K562 (cell line): ENCODE measurements at regions not wholly inside any gene's neighbourhood (a gene's known extent, or its start where the extent isn't known, plus 50 kb on each side); places are given as distances from the start of the nearest gene placed in this dataset.

Experiments
- ARID1B ChIP-seq: fragments of 450-650 bp; IDR thresholded peaks from 2 replicates; pipeline ENCODE4 v1.6.1; 2016; ENCODE audit warnings: antibody characterized with exemption, mild to moderate bottlenecking, inconsistent platforms
- DPF2 ChIP-seq: fragments of 450-650 bp; IDR thresholded peaks from 2 replicates; pipeline ENCODE4 v1.6.1; 2016
- FOXA3 ChIP-seq, 2 experiments: fragments of 450-650 bp in 1 of 2; sonication (generic) in 1 of 2; formaldehyde crosslinking; IDR thresholded peaks in 1 of 2; conservative IDR thresholded peaks in 1 of 2; 2 replicates each; pipeline versions ENCODE4 v1.4.0 to v1.8.0; 2020 to 2022; ENCODE audit warnings: mild to moderate bottlenecking in 2 of 2, missing genetic modification reagents in 1 of 2
- KDM4B ChIP-seq, 2 experiments: fragments of 450-650 bp in 1 of 2; sonication (generic) in 1 of 2; IDR thresholded peaks; 2 replicates each; pipeline ENCODE4 v1.6.1; 2016 to 2017; ENCODE audit warnings: borderline replicate concordance in 2 of 2, antibody characterized with exemption in 1 of 2, low read depth in 1 of 2, mild to moderate bottlenecking in 1 of 2
- KLF13 ChIP-seq: fragments of 450-650 bp; IDR thresholded peaks from 2 replicates; pipeline ENCODE4 v1.6.1; 2016; ENCODE audit warnings: missing genetic modification characterization, low read depth, mild to moderate bottlenecking, missing compliant biosample characterization, moderate library complexity, borderline replicate concordance
- MCM2 ChIP-seq: fragments of 450-650 bp; IDR thresholded peaks from 2 replicates; pipeline ENCODE4 v1.6.1; 2017; ENCODE audit warnings: low read depth, mild to moderate bottlenecking
- NONO ChIP-seq, 2 experiments: fragments of 200-400 bp in 1 of 2; fragments of 450-650 bp in 1 of 2; formaldehyde crosslinking in 1 of 2; IDR thresholded peaks; 2 replicates each; pipeline ENCODE4 v1.6.1; 2017; ENCODE audit warnings: low read depth in 2 of 2, mild to moderate bottlenecking in 2 of 2, moderate library complexity in 2 of 2, low read length in 1 of 2
- OTX1 ChIP-seq: fragments of 450-650 bp; formaldehyde crosslinking; IDR thresholded peaks from 2 replicates; pipeline ENCODE4 v1.4.0; 2022; ENCODE audit warnings: mild to moderate bottlenecking
- POLR2AphosphoS5 ChIP-seq: IDR thresholded peaks from 2 replicates; pipeline ENCODE4 v1.6.1; 2011; ENCODE audit warnings: mild to moderate bottlenecking, low read depth, low read length, moderate library complexity; ENCODE audit not compliant: control insufficient read depth, insufficient read depth
- POLR2G ChIP-seq: fragments of 200-400 bp; formaldehyde crosslinking; IDR thresholded peaks from 2 replicates; pipeline ENCODE4 v1.6.1; 2017; ENCODE audit warnings: low read depth, mild to moderate bottlenecking, antibody characterized with exemption, low read length, moderate library complexity
- POU5F1 ChIP-seq: fragments of 150-350 bp; IDR thresholded peaks from 2 replicates; pipeline ENCODE4 v1.6.1; 2014; ENCODE audit warnings: borderline replicate concordance, low read length, low read depth, mild to moderate bottlenecking; ENCODE audit not compliant: partially characterized antibody
- RBBP5 ChIP-seq: fragments of 200-600 bp; sonication (generic); IDR thresholded peaks from 2 replicates; pipeline ENCODE4 v1.6.1; 2012; ENCODE audit warnings: borderline replicate concordance, mild to moderate bottlenecking, low read length, control low read depth, inconsistent platforms; ENCODE audit not compliant: insufficient read depth, poor library complexity, severe bottlenecking
- RBM22 ChIP-seq: fragments of 200-400 bp; formaldehyde crosslinking; IDR thresholded peaks from 2 replicates; pipeline ENCODE4 v1.6.1; 2018; ENCODE audit warnings: low read length, low read depth; ENCODE audit not compliant: poor library complexity, severe bottlenecking
- SAP30 ChIP-seq: fragments of 200-600 bp; sonication (generic); IDR thresholded peaks from 2 replicates; pipeline ENCODE4 v1.6.1; 2012; ENCODE audit warnings: borderline replicate concordance, low read depth, mild to moderate bottlenecking, moderate library complexity, low read length, control low read depth, inconsistent platforms; ENCODE audit not compliant: insufficient read depth, poor library complexity, severe bottlenecking
- SNIP1 ChIP-seq: fragments of 450-650 bp; IDR thresholded peaks from 2 replicates; pipeline ENCODE4 v1.7.1; 2017; ENCODE audit warnings: low read depth, mild to moderate bottlenecking
- ZFX ChIP-seq: sonication (generic); formaldehyde crosslinking; IDR thresholded peaks from 2 replicates; pipeline ENCODE4 v1.8.0; 2022; ENCODE audit warnings: mild to moderate bottlenecking, missing genetic modification reagents, moderate library complexity
- ZKSCAN8 ChIP-seq: fragments of 200-800 bp; sonication (Bioruptor generic); IDR thresholded peaks from 2 replicates; pipeline ENCODE4 v1.6.1; 2016; ENCODE audit warnings: missing genetic modification characterization, missing compliant biosample characterization
- ZNF3 ChIP-seq: fragments of 250-450 bp; sonication (Bioruptor Pico); IDR thresholded peaks from 2 replicates; pipeline ENCODE4 v1.5.0; 2021; ENCODE audit warnings: mild to moderate bottlenecking, moderate library complexity
- ZNF668 ChIP-seq: fragments of 250-450 bp; sonication (Bioruptor Pico); IDR thresholded peaks from 2 replicates; pipeline ENCODE4 v1.8.0; 2022; ENCODE audit warnings: mild to moderate bottlenecking, inconsistent platforms
- ZNF766 ChIP-seq: fragments of 200-800 bp; sonication (Bioruptor generic); conservative IDR thresholded peaks from 2 replicates; pipeline ENCODE4 v1.6.1; 2016; ENCODE audit warnings: missing genetic modification characterization, missing compliant biosample characterization
- TF ChIP-seq, protein P1 (sequence below), 2 experiments: fragments of 450-650 bp; conservative IDR thresholded peaks; 2 replicates each; pipeline ENCODE4 v1.6.1; 2017; ENCODE audit warnings: mild to moderate bottlenecking in 2 of 2, moderate library complexity in 2 of 2
- TF ChIP-seq, protein P2 (sequence below), 2 experiments: IDR thresholded peaks in 1 of 2; conservative IDR thresholded peaks in 1 of 2; 2 replicates each; pipeline ENCODE4 v1.6.1; 2016; ENCODE audit warnings: low read depth in 2 of 2, mild to moderate bottlenecking in 1 of 2, missing compliant biosample characterization in 1 of 2, missing genetic modification characterization in 1 of 2, moderate library complexity in 1 of 2
- TF ChIP-seq, protein P3 (sequence below): fragments of 250-450 bp; sonication (Bioruptor Pico); IDR thresholded peaks from 2 replicates; pipeline ENCODE4 v1.5.0; 2021

DNA sequence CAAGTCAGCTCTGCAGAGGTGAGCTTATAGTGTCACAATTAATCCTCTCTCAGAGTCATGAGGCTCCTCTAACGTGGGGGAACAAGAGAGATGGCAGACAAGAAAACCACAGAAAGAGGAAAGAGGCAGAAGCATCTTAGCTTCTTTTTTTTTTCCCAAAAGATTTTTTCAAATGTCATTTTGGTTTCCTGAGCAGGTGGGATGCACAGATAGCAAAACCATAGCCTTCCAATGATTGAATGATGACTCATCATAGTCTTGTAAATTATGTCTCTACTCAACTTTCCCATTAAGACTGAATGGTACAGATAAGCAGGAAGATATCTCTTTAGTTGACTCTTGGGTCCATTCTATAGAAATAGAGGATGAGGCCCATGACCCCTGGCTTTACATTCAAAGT, 162.8 kb upstream of the ZFHX3 start (continued):
- TF ChIP-seq KDM4B (IDR thresholded peaks at IDR 0.05; ENCODE audit: borderline replicate concordance in 2 of 2, low read depth in 1 of 2) (no peak), FOXA3 (CRISPR knock-in tag; conservative IDR thresholded peaks at IDR 0.05 in 1 of 2, IDR thresholded peaks at IDR 0.05 in 1 of 2) (no peak), SNIP1 (no peak), RBM22 (no peak), ZNF3 (no peak), DPF2 (peak; percentile 45; the same call in 1 of the 2 replicates), NONO (IDR thresholded peaks at IDR 0.05; ENCODE audit: low read depth in 2 of 2, low read length in 1 of 2) (no peak), RBBP5 (no peak), POU5F1 (no peak), OTX1 (CRISPR knock-in tag) (no peak), ZNF766 (CRISPR knock-in tag) (no peak), POLR2G (no peak), ZFX (no peak), KLF13 (tag) (no peak), POLR2AphosphoS5 (no peak), SAP30 (no peak), ZKSCAN8 (CRISPR knock-in tag) (no peak), MCM2 (no peak), ZNF668 (CRISPR knock-in tag) (no peak), ARID1B (peak; percentile 70)
- TF ChIP-seq, protein P1, sequence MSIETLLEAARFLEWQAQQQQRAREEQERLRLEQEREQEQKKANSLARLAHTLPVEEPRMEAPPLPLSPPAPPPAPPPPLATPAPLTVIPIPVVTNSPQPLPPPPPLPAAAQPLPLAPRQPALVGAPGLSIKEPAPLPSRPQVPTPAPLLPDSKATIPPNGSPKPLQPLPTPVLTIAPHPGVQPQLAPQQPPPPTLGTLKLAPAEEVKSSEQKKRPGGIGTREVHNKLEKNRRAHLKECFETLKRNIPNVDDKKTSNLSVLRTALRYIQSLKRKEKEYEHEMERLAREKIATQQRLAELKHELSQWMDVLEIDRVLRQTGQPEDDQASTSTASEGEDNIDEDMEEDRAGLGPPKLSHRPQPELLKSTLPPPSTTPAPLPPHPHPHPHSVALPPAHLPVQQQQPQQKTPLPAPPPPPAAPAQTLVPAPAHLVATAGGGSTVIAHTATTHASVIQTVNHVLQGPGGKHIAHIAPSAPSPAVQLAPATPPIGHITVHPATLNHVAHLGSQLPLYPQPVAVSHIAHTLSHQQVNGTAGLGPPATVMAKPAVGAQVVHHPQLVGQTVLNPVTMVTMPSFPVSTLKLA (conservative IDR thresholded peaks at IDR 0.05) = no peak
- TF ChIP-seq, protein P2, sequence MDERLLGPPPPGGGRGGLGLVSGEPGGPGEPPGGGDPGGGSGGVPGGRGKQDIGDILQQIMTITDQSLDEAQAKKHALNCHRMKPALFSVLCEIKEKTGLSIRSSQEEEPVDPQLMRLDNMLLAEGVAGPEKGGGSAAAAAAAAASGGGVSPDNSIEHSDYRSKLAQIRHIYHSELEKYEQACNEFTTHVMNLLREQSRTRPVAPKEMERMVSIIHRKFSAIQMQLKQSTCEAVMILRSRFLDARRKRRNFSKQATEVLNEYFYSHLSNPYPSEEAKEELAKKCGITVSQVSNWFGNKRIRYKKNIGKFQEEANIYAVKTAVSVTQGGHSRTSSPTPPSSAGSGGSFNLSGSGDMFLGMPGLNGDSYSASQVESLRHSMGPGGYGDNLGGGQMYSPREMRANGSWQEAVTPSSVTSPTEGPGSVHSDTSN (CRISPR knock-in tag; IDR thresholded peaks at IDR 0.05; ENCODE audit: low read depth) = no peak
- TF ChIP-seq, protein P2 (tag; conservative IDR thresholded peaks at IDR 0.05; ENCODE audit: low read depth) = peak; percentile 42; the same call in 1 of the 2 replicates
- TF ChIP-seq, protein P3, sequence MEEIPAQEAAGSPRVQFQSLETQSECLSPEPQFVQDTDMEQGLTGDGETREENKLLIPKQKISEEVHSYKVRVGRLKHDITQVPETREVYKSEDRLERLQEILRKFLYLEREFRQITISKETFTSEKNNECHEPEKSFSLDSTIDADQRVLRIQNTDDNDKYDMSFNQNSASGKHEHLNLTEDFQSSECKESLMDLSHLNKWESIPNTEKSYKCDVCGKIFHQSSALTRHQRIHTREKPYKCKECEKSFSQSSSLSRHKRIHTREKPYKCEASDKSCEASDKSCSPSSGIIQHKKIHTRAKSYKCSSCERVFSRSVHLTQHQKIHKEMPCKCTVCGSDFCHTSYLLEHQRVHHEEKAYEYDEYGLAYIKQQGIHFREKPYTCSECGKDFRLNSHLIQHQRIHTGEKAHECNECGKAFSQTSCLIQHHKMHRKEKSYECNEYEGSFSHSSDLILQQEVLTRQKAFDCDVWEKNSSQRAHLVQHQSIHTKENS (CRISPR knock-in tag) = no peak
